Progenitor cell of endocrine pancreas (in vitro differentiated cells): ENCODE measurements at regions not wholly inside any gene's neighbourhood (a gene's known extent, or its start where the extent isn't known, plus 50 kb on each side); places are given as distances from the start of the nearest gene placed in this dataset.

Source experiments
- DNase-seq: peaks from one replicate; pipeline ENCODE4 v3.0.0; 2021; ENCODE audit warnings: low spot score; ENCODE audit not compliant: unreplicated experiment
- H3K27ac Mint-ChIP-seq: 2 replicates; pipeline ENCODE4 v1.8.0; 2021; ENCODE audit warnings: mild to moderate bottlenecking, moderate library complexity, mixed read lengths
- H3K27me3 Mint-ChIP-seq: 2 replicates; pipeline ENCODE4 v1.8.0; 2021; ENCODE audit warnings: mixed read lengths
- H3K36me3 Mint-ChIP-seq: 2 replicates; pipeline ENCODE4 v1.8.0; 2022; ENCODE audit warnings: mixed read lengths; ENCODE audit not compliant: insufficient read depth
- H3K4me1 Mint-ChIP-seq: 2 replicates; pipeline ENCODE4 v1.8.0; 2021; ENCODE audit warnings: low read depth, mixed read lengths
- H3K4me3 Mint-ChIP-seq: 2 replicates; pipeline ENCODE4 v1.8.0; 2021; ENCODE audit warnings: low read depth, mild to moderate bottlenecking, moderate library complexity, mixed read lengths
- H3K9me3 Mint-ChIP-seq: 2 replicates; pipeline ENCODE4 v1.8.0; 2021; ENCODE audit warnings: low read depth, mixed read lengths
- CTCF ChIP-seq: fragments of 200-600 bp; sonication (generic); IDR thresholded peaks from one replicate; pipeline ENCODE4 v1.5.0; 2021; ENCODE audit warnings: antibody characterized with exemption, mild to moderate bottlenecking; ENCODE audit not compliant: unreplicated experiment

- peaks cover 3% of the 10 kb centered on the region for H3K9me3 Mint-ChIP-seq
- DNase-seq = no peak
- no peak overlapping the region for H3K27ac Mint-ChIP-seq
- H3K4me3 Mint-ChIP-seq = no peak overlapping the region
- no peaks in the 10 kb centered on the region for H3K36me3 Mint-ChIP-seq
- TF ChIP-seq CTCF = no peak
- peaks cover 19% of the 10 kb centered on the region for H3K4me1 Mint-ChIP-seq
- H3K27me3 Mint-ChIP-seq = no peaks in the 10 kb centered on the region
These were observed 386.4 kb downstream of the LMO4 start for GRCh38 chr1:87715052-87715451.

GRCh38 chr1:87715471-87715870 is 386.8 kb downstream of the LMO4 start:
- TF ChIP-seq CTCF = no peak
- DNase-seq = no peak
- Mint-ChIP-seq H3K27me3 (no peaks in the 10 kb centered on the region), H3K4me3 (no peak overlapping the region), H3K36me3 (no peaks in the 10 kb centered on the region), H3K9me3 (peaks cover 3% of the 10 kb centered on the region), H3K27ac (no peak overlapping the region), H3K4me1 (peaks cover 19% of the 10 kb centered on the region)

GRCh38 chr1:87717157-87717670 is 388.5 kb downstream of the LMO4 start:
- H3K4me1 Mint-ChIP-seq = peaks cover 17% of the 10 kb centered on the region
- DNase-seq = no peak
- no peak for TF ChIP-seq CTCF
- no peak overlapping the region for H3K27ac Mint-ChIP-seq
- H3K9me3 Mint-ChIP-seq = no peaks in the 10 kb centered on the region
- H3K27me3 Mint-ChIP-seq = no peaks in the 10 kb centered on the region
- no peaks in the 10 kb centered on the region for H3K36me3 Mint-ChIP-seq
- H3K4me3 Mint-ChIP-seq = no peak overlapping the region

GRCh38 chr1:87718241-87718950 is 389.7 kb downstream of the LMO4 start:
- H3K4me1 Mint-ChIP-seq = peaks cover 17% of the 10 kb centered on the region
- H3K4me3 Mint-ChIP-seq = no peak overlapping the region
- no peak overlapping the region for H3K27ac Mint-ChIP-seq
- H3K27me3 Mint-ChIP-seq = no peaks in the 10 kb centered on the region
- TF ChIP-seq CTCF = no peak
- no peak for DNase-seq
- H3K9me3 Mint-ChIP-seq = no peaks in the 10 kb centered on the region
- no peaks in the 10 kb centered on the region for H3K36me3 Mint-ChIP-seq

GRCh38 chr1:87719658-87720057 is 391.0 kb downstream of the LMO4 start:
- no peak for DNase-seq
- Mint-ChIP-seq H3K9me3 (peaks cover 3% of the 10 kb centered on the region), H3K36me3 (peaks cover 2% of the 10 kb centered on the region), H3K4me1 (peaks cover 17% of the 10 kb centered on the region), H3K27ac (no peak overlapping the region), H3K27me3 (no peaks in the 10 kb centered on the region), H3K4me3 (no peak overlapping the region)
- no peak for TF ChIP-seq CTCF
